ENCODE measurements at regions not wholly inside any gene's neighbourhood (a gene's known extent, or its start where the extent isn't known, plus 50 kb on each side); places are given as distances from the start of the nearest gene placed in this dataset.

DNA sequence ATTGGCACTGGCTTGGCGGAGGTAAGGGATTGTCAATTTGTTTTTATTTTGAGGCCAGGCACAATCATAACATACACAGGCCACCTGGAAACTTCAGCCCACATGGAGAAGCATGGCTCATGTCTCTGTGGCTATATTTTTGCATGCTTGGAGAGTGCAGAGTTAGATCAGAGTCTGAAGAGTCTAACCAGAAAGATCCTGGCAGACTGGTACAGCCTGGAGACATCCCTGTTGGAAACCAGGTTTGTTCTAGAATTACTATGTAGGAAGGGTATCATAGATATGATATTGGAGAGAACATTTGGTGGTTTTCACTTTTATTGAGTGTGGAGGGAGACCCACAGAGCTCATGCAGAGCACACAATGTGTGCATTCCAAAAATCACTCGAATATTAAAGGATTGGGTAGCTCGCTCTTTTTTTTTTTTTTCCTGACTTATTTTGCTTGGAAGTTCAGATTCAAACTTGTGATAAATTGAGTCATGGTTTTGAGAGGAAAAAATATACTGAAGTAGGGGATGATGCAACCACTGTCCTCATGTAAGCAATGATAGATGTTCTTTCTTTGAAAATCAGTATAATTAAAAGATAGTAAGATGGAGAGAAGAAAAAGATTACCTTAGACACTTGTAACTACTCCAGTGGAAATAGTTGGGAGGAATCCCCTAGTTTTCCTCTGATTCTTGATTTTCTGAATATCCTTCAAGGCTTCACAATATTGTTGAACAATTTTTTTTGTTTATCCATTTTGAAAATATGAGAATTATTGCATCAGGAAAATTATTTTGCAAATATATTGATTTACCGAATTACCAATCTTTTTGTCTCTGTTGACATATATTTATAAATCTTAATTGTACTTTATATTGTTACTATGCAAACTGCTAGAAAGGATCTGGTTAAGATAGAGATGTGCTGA is 185.7 kb upstream of the ZEB2 start:
- no peaks in the 10 kb centered on the region for H4K20me1 ChIP-seq (ENCODE audit: insufficient read depth, low read length)
- no peak overlapping the region for H3K9ac ChIP-seq (ENCODE audit: low read length)
- no peak overlapping the region for H3K4me3 ChIP-seq (ENCODE audit: insufficient read depth, low read depth, low read length)
- H3K4me2 ChIP-seq (ENCODE audit: low read length), result no peak overlapping the region
- no peaks in the 10 kb centered on the region for H3K36me3 ChIP-seq (ENCODE audit: insufficient read depth, low read length)
- DNase-seq (ENCODE audit: low read depth), result no peak
- H3K36me3 Mint-ChIP-seq (ENCODE audit: low read depth, unreplicated experiment), result peaks cover 1% of the 10 kb centered on the region
- no peak for FAIRE-seq
- no peaks in the 10 kb centered on the region for H3K4me1 ChIP-seq (ENCODE audit: insufficient read depth, low read length)
- H3K79me2 ChIP-seq (ENCODE audit: insufficient read depth, low read length), result no peaks in the 10 kb centered on the region
- no peak overlapping the region for H3K4me3 Mint-ChIP-seq (ENCODE audit: unreplicated experiment)
- no peak for TF ChIP-seq EZH2 (IDR thresholded peaks at IDR 0.05; ENCODE audit: insufficient read depth, low read length)
- TF ChIP-seq, protein P1, sequence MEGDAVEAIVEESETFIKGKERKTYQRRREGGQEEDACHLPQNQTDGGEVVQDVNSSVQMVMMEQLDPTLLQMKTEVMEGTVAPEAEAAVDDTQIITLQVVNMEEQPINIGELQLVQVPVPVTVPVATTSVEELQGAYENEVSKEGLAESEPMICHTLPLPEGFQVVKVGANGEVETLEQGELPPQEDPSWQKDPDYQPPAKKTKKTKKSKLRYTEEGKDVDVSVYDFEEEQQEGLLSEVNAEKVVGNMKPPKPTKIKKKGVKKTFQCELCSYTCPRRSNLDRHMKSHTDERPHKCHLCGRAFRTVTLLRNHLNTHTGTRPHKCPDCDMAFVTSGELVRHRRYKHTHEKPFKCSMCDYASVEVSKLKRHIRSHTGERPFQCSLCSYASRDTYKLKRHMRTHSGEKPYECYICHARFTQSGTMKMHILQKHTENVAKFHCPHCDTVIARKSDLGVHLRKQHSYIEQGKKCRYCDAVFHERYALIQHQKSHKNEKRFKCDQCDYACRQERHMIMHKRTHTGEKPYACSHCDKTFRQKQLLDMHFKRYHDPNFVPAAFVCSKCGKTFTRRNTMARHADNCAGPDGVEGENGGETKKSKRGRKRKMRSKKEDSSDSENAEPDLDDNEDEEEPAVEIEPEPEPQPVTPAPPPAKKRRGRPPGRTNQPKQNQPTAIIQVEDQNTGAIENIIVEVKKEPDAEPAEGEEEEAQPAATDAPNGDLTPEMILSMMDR (IDR thresholded peaks at IDR 0.05; ENCODE audit: insufficient read depth, low read depth, low read length), result no peak
- H3K27me3 Mint-ChIP-seq (ENCODE audit: low read depth, unreplicated experiment), result no peaks in the 10 kb centered on the region
- H3K27ac ChIP-seq (ENCODE audit: low read depth, low read length), result no peak overlapping the region
- H3K27me3 ChIP-seq (ENCODE audit: insufficient read depth, low read length), result no peaks in the 10 kb centered on the region
- no peaks in the 10 kb centered on the region for H3K9me3 ChIP-seq (ENCODE audit: insufficient read depth, low read depth, low read length)
- H3K9me3 Mint-ChIP-seq (ENCODE audit: unreplicated experiment), result no peaks in the 10 kb centered on the region
- H3K4me1 Mint-ChIP-seq (ENCODE audit: low read depth, unreplicated experiment), result peaks cover 18% of the 10 kb centered on the region
- no peak overlapping the region for H2AFZ ChIP-seq (ENCODE audit: low read depth, low read length)
- H3K27ac Mint-ChIP-seq (ENCODE audit: unreplicated experiment), result peak overlapping the region; percentile 85

DNA sequence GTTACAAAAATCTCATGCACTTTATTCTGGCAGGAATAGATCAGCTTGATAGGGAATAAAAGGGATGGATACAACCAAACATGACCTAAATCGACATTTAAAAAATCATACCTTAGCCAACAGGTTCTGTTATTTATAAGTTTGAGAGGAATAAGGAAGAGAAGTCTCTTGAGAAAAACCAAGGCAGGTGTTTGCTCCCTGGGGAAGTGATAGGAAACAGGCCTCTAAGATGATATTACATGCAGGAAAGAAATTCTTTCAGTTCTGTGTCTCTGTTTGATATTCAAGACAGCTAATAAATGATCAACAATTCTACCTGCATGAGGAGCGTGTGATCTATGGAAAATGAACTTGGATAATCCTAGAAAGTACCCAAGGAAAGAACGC is 184.8 kb upstream of the ZEB2 start:
- no peaks in the 10 kb centered on the region for H3K9me3 ChIP-seq (ENCODE audit: insufficient read depth, low read depth, low read length)
- no peak overlapping the region for H3K27ac ChIP-seq (ENCODE audit: low read depth, low read length)
- peaks cover 18% of the 10 kb centered on the region for H3K4me1 Mint-ChIP-seq (ENCODE audit: low read depth, unreplicated experiment)
- no peaks in the 10 kb centered on the region for H3K79me2 ChIP-seq (ENCODE audit: insufficient read depth, low read length)
- H3K9ac ChIP-seq (ENCODE audit: low read length), result no peak overlapping the region
- FAIRE-seq (no peak), DNase-seq (ENCODE audit: low read depth) (no peak)
- H3K4me3 ChIP-seq (ENCODE audit: insufficient read depth, low read depth, low read length), result no peak overlapping the region
- H3K4me3 Mint-ChIP-seq (ENCODE audit: unreplicated experiment), result no peak overlapping the region
- H3K27me3 ChIP-seq (ENCODE audit: insufficient read depth, low read length), result no peaks in the 10 kb centered on the region
- no peak overlapping the region for H3K4me2 ChIP-seq (ENCODE audit: low read length)
- no peak overlapping the region for H3K27ac Mint-ChIP-seq (ENCODE audit: unreplicated experiment)
- H4K20me1 ChIP-seq (ENCODE audit: insufficient read depth, low read length), result no peaks in the 10 kb centered on the region
- no peaks in the 10 kb centered on the region for H3K27me3 Mint-ChIP-seq (ENCODE audit: low read depth, unreplicated experiment)
- no peaks in the 10 kb centered on the region for H3K9me3 Mint-ChIP-seq (ENCODE audit: unreplicated experiment)
- no peaks in the 10 kb centered on the region for H3K36me3 ChIP-seq (ENCODE audit: insufficient read depth, low read length)
- TF ChIP-seq EZH2 (IDR thresholded peaks at IDR 0.05; ENCODE audit: insufficient read depth, low read length), result no peak
- TF ChIP-seq, protein P1 (IDR thresholded peaks at IDR 0.05; ENCODE audit: insufficient read depth, low read depth, low read length), result no peak
- peaks cover 1% of the 10 kb centered on the region for H3K36me3 Mint-ChIP-seq (ENCODE audit: low read depth, unreplicated experiment)
- H3K4me1 ChIP-seq (ENCODE audit: insufficient read depth, low read length), result no peaks in the 10 kb centered on the region
- no peak overlapping the region for H2AFZ ChIP-seq (ENCODE audit: low read depth, low read length)

Data from astrocyte (in vitro differentiated cells and primary cell).